NCI-H2107 treated with DMSO at 0.1 percent for 48 hours (cell line): ENCODE measurements at regions not wholly inside any gene's neighbourhood (a gene's known extent, or its start where the extent isn't known, plus 50 kb on each side); places are given as distances from the start of the nearest gene placed in this dataset.

Source experiments
- DNase-seq: peaks from one replicate; lab custom pipeline; 2025; ENCODE audit not compliant: unreplicated experiment; lab: John Stamatoyannopoulos, UW

DNA sequence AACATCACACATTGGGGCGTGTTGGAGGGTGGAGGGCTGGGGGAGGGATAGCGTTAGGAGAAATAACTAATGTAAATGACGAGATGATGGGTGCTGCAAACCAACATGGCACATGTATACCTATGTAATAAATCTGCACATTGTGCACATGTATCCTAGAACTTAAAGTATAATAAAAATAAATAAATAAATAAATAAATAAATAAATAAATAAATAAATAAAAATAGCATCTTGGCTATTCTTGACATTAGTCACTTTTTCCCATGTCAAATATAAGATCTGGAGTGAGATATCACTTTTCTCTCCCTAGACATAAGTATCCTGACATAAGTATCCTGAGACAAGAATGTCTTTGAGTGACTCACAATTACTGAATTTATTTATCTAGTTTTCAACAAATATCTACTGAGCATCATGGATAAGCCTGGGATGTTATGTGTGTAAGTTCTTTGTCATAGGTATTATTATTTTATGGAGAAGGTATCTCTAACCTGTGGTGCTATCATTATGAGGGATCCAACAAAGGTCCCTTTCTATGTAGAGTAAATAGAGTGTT lies 691.3 kb downstream of the SORCS1 start:
- no peak for DNase-seq

DNA sequence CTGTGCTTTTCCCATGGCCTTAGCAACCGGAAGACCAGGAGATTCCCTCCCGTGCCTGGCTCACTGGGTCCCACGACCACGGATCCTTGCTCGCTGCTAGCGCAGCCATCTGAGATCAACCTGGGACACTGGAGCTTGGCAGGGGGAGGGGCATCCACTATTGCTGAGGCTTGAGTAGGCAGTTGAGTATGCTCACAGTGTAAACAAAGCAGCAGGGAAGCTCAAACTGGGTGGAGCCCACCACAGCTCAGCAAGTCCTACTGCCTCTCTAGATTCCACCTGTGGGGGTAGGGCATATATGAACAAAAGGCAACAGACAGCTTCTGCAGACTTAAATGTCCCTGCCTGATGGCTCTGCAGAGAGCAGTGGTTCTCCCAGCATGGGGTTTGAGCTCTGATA lies 697.0 kb downstream of the SORCS1 start:
- DNase-seq, result no peak

DNA sequence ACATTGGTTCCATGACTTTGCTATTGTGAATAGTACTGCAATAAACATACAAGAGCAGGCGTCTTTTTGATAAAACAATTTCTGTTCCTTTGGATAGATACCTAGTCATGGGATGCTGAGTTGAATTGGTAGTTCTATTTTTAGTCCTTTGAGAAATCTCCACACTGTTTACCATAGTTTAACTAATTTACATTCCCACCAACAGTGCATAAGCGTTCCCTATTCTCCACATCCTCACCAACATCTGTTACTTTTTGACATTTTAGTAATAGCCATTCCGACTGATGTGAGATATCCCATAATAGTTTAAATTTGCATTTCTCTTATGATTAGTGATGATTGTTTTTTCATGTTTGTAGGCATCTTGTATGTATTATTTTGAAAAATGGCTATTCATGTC lies 707.0 kb downstream of the SORCS1 start:
- DNase-seq, result no peak

- no peak for DNase-seq
Measured at GRCh38 chr10:106454233-106454632, 710.3 kb downstream of the SORCS1 start.

GRCh38 chr10:106450966-106451365 lies 713.5 kb downstream of the SORCS1 start:
- DNase-seq, result no peak

GRCh38 chr10:106446920-106447319 lies 717.6 kb downstream of the SORCS1 start:
- DNase-seq, result no peak

DNA sequence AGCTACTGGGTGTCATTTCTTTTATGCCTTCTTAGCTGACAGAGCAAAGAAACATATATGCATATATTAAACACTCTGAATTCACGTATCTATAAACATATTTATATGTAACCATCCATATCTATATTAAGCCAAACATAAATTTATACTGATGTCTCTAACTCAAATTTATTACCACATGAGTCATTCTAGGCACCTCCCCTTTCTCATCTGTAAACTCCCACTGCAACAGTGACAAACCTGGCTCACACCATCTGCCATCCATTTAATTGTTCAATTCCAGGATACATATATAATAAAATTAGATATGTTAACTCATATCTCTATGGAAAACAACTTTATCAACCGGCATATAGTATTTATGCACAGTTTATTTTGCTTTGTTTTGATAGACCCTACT lies 722.3 kb downstream of the SORCS1 start:
- DNase-seq, result no peak

- no peak for DNase-seq
Measured at GRCh38 chr10:106440767-106441166, 723.7 kb downstream of the SORCS1 start.

DNA sequence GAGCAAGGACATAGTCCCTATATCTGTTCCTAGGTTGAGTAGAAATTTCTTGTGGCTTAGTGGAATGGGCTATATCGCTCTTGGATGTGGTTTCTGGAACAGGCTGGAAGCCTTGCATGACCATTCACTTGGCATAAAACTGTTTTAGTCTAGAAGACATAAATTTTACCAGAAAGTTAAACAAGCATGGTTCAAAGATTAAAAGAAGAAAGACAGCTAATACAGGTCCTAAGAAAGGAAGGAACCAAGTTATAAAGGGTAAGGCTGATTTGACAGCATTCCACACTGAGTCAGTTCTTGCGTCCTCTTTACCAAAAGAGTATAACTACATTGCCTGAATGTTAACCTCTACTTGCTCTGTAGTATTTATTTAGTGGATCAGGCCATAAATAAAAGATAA lies 724.2 kb downstream of the SORCS1 start:
- no peak for DNase-seq

- no peak for DNase-seq
Measured at GRCh38 chr10:106439366-106439765, 725.1 kb downstream of the SORCS1 start.

- DNase-seq, result no peak
Measured at GRCh38 chr10:106438386-106438785, 726.1 kb downstream of the SORCS1 start.

GRCh38 chr10:106436123-106436715 lies 728.3 kb downstream of the SORCS1 start:
- no peak for DNase-seq

GRCh38 chr10:106435081-106435480 lies 729.4 kb downstream of the SORCS1 start:
- DNase-seq, result no peak

- DNase-seq, result no peak
Measured at GRCh38 chr10:106424981-106425380, 739.5 kb downstream of the SORCS1 start.

- no peak for DNase-seq
Measured at GRCh38 chr10:106424054-106424453, 740.5 kb downstream of the SORCS1 start.

GRCh38 chr10:106410331-106410730 lies 754.2 kb downstream of the SORCS1 start:
- no peak for DNase-seq

GRCh38 chr10:106405141-106405540 lies 759.4 kb downstream of the SORCS1 start:
- no peak for DNase-seq

DNA sequence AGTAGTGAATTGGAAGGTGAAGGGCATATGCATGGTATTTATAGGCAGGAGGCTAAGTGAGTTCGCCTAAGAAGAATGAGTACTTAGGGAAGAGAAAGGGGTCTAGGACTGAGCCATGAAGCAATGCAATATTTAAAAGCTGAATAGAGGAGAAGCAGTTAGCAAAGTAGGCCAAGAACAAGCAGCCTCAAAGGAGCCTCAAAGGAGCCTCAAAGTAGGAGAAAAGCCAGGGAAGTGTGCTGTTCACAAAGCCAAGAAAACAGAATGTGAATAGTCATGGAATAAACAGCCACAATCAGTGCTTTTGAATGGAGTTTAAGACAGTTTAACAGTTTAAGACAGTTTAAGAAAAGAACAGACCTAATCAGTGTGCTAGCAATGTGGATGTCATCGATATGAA lies 762.0 kb downstream of the SORCS1 start:
- no peak for DNase-seq

DNA sequence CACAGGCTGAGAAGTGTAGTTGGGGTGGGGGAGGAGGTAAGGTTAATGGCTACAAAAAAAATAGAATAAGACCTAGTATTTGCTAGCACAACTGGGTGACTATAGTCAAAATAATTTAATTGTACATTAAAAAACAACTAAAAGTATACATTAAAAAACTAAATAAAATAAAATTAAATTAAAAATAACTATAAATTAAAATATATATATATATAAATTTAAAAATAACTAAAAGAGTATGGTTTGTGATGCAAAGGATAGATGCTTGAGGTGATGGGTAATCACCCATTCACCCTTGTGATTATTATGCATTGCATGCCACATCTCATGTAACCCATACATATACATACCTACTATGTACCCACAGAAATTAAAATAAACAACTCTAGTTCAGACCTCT lies 762.5 kb downstream of the SORCS1 start:
- DNase-seq, result no peak

DNA sequence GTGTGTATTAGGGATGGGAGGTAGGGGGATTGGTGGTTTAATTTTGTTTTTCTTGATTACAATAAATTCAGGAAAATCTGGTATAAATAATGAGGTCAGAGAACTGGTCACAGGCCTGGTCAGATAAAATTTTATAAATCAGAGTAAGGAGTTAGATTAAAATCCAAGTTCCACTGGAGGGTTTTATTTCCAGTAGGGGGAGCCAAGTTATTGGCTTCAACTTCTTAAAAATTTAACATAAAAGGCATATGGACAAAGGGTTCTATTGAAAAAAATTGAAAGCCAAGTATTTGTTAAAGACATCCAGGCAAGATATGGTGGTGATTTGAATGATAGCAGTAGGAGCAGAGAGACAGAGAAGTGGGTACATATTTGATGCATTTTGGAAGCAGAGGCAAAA lies 763.3 kb downstream of the SORCS1 start:
- no peak for DNase-seq

DNA sequence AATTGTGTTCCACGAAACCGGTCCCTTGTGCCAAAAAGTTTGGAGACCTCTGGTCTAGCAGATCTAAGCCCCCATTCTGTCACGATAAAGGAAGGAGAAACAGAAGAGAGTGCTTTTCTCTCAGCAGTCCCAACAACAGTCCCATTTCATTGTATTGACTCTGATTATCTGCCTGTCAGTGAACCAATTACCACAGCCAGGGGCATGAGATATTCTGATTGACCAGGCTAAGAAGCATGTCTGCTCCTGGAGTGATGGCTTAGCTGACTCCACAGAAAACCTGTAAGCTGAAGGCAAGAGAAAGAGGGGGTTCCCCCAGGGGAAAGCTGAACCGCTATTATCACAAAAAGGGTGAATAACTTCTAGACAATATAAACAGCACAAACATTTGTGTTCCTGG lies 765.4 kb downstream of the SORCS1 start:
- DNase-seq, result no peak

GRCh38 chr10:106396192-106396591 lies 768.3 kb downstream of the SORCS1 start:
- DNase-seq, result no peak

- DNase-seq, result no peak
Measured at GRCh38 chr10:106395041-106395749, 769.3 kb downstream of the SORCS1 start.
